AML-193 (cell line): ENCODE measurements at regions not wholly inside any gene's neighbourhood (a gene's known extent, or its start where the extent isn't known, plus 50 kb on each side); places are given as distances from the start of the nearest gene placed in this dataset.
"Not testable (repeated sequence)": the region's sequence is repeated elsewhere in the genome, so short reads cannot be mapped to it uniquely, and the experiment has no call there.

Experiments
- DNase-seq, 2 experiments: peaks; one replicate each; lab custom pipeline; 2025; lab: John Stamatoyannopoulos, UW

- no peak for DNase-seq
Observed at GRCh38 chr11:33463059-33463458, 205.9 kb downstream of the HIPK3 start.

GRCh38 chr11:33461369-33462125 lies 204.4 kb downstream of the HIPK3 start:
- DNase-seq = no peak

- no peak for DNase-seq
Observed at GRCh38 chr11:33457948-33458347, 200.8 kb downstream of the HIPK3 start.

- DNase-seq = no peak
Observed at GRCh38 chr11:33455867-33456463, 198.8 kb downstream of the HIPK3 start.

GRCh38 chr11:33454264-33454663 lies 197.1 kb downstream of the HIPK3 start:
- DNase-seq = no peak

GRCh38 chr11:33452836-33453624 lies 195.8 kb downstream of the HIPK3 start:
- no peak for DNase-seq

- DNase-seq = no peak
Observed at GRCh38 chr11:33451364-33451763, 194.2 kb downstream of the HIPK3 start.

- no peak for DNase-seq
Observed at GRCh38 chr11:33449798-33450197, 192.6 kb downstream of the HIPK3 start.

GRCh38 chr11:33448461-33449130 lies 191.4 kb downstream of the HIPK3 start:
- no peak for DNase-seq

GRCh38 chr11:33445761-33446161 lies 188.6 kb downstream of the HIPK3 start:
- no peak for DNase-seq

GRCh38 chr11:33444835-33445594 lies 187.8 kb downstream of the HIPK3 start:
- DNase-seq = no peak

GRCh38 chr11:33443684-33444083 lies 186.5 kb downstream of the HIPK3 start:
- no peak for DNase-seq

GRCh38 chr11:33438301-33438700 lies 181.1 kb downstream of the HIPK3 start:
- DNase-seq = no peak

GRCh38 chr11:33437529-33437928 lies 180.3 kb downstream of the HIPK3 start:
- DNase-seq = no peak

GRCh38 chr11:33435216-33435615 lies 178.0 kb downstream of the HIPK3 start:
- DNase-seq = no peak

- no peak for DNase-seq
Observed at GRCh38 chr11:33434294-33434693, 177.1 kb downstream of the HIPK3 start.

GRCh38 chr11:33428435-33428834 lies 171.3 kb downstream of the HIPK3 start:
- DNase-seq = not testable (repeated sequence)

GRCh38 chr11:33420959-33421566 lies 163.9 kb downstream of the HIPK3 start:
- no peak for DNase-seq

- DNase-seq = no peak
Observed at GRCh38 chr11:33419924-33420323, 162.7 kb downstream of the HIPK3 start.

GRCh38 chr11:33417121-33417520 lies 159.9 kb downstream of the HIPK3 start:
- no peak for DNase-seq

- no peak for DNase-seq
Observed at GRCh38 chr11:33413301-33413700, 156.1 kb downstream of the HIPK3 start.
